GM23248 (cell line): ENCODE measurements at regions not wholly inside any gene's neighbourhood (a gene's known extent, or its start where the extent isn't known, plus 50 kb on each side); places are given as distances from the start of the nearest gene placed in this dataset.

Experiments used
- DNase-seq: peaks from one replicate; pipeline ENCODE4 v3.0.0-alpha.2; 2015
- H2AFZ ChIP-seq: fragments of 200-600 bp; sonication (generic); 2 replicates; pipeline ENCODE4 v1.6.1; 2016; ENCODE audit warnings: antibody characterized with exemption
- H3F3A ChIP-seq: fragments of 200-600 bp; sonication (generic); 2 replicates; pipeline ENCODE4 v1.6.1; 2016; ENCODE audit warnings: mild to moderate bottlenecking, antibody characterized with exemption, mixed run types; ENCODE audit not compliant: insufficient read depth
- H3K27ac ChIP-seq: fragments of 200-600 bp; sonication (generic); 2 replicates; pipeline ENCODE4 v1.5.1; 2016; ENCODE audit warnings: mild to moderate bottlenecking
- H3K27me3 ChIP-seq: fragments of 200-600 bp; sonication (generic); replicated peaks from 2 replicates; pipeline ENCODE4 v1.6.1; 2016; ENCODE audit warnings: mild to moderate bottlenecking; ENCODE audit not compliant: insufficient read depth
- H3K36me3 ChIP-seq: fragments of 200-600 bp; sonication (generic); 2 replicates; pipeline ENCODE4 v1.6.1; 2016; ENCODE audit warnings: low read depth, mild to moderate bottlenecking
- H3K4me1 ChIP-seq: fragments of 200-600 bp; sonication (generic); 2 replicates; pipeline ENCODE4 v1.6.1; 2016; ENCODE audit warnings: mild to moderate bottlenecking; ENCODE audit not compliant: insufficient read depth
- H3K4me2 ChIP-seq: fragments of 200-600 bp; sonication (generic); one replicate; pipeline ENCODE4 v1.6.1; 2016; ENCODE audit warnings: mild to moderate bottlenecking; ENCODE audit not compliant: unreplicated experiment
- H3K4me3 ChIP-seq: fragments of 200-600 bp; sonication (generic); 2 replicates; pipeline ENCODE4 v1.5.1; 2016; ENCODE audit warnings: mild to moderate bottlenecking
- H3K79me2 ChIP-seq: fragments of 200-600 bp; sonication (generic); 2 replicates; pipeline ENCODE4 v1.6.1; 2016; ENCODE audit warnings: mild to moderate bottlenecking; ENCODE audit not compliant: insufficient read depth
- H3K9ac ChIP-seq: fragments of 200-600 bp; sonication (generic); 2 replicates; pipeline ENCODE4 v1.6.1; 2016; ENCODE audit warnings: mild to moderate bottlenecking
- H3K9me2 ChIP-seq: fragments of 200-600 bp; sonication (generic); 2 replicates; pipeline ENCODE4 v1.6.1; 2016; ENCODE audit warnings: mixed run types, mild to moderate bottlenecking, moderate library complexity; ENCODE audit not compliant: insufficient read depth
- H3K9me3 ChIP-seq: fragments of 200-600 bp; sonication (generic); one replicate; pipeline ENCODE4 v1.6.1; 2017; ENCODE audit warnings: low read depth
- H4K20me1 ChIP-seq: fragments of 200-600 bp; sonication (generic); 2 replicates; pipeline ENCODE4 v1.6.0; 2016; ENCODE audit not compliant: insufficient read depth
- EZH2 ChIP-seq: fragments of 200-600 bp; sonication (generic); IDR thresholded peaks from 2 replicates; pipeline ENCODE4 v1.6.1; 2018; ENCODE audit warnings: antibody characterized with exemption, mild to moderate bottlenecking; ENCODE audit not compliant: insufficient read depth, poor library complexity, severe bottlenecking
- EZH2phosphoT487 ChIP-seq: fragments of 200-600 bp; sonication (generic); IDR thresholded peaks from 2 replicates; pipeline ENCODE4 v1.6.1; 2018; ENCODE audit warnings: antibody characterized with exemption, moderate library complexity, mild to moderate bottlenecking, low read depth; ENCODE audit not compliant: insufficient read depth
- WGBS, 2 experiments: methylation state at CpG; one replicate each; pipeline ENCODE4 v1.1.6; 2015 to 2017; ENCODE audit warnings: low lambda C conversion rate in 2 of 2, low coverage in 1 of 2; ENCODE audit errors: missing lambda C conversion rate in 2 of 2; 5-methylcytosine and 5-hydroxymethylcytosine counted together
- in situ Hi-C: fragments of 300-500 bp; cut with MboI; formaldehyde crosslinking; loops from 2 replicates; pipeline ENCODE4 v1.15.0; 2020

GRCh38 chr20:57840504-57841296 lies 130.9 kb upstream of the PMEPA1 start:
- no peak overlapping the region for H3K27ac ChIP-seq
- TF ChIP-seq EZH2 = no peak
- no peak for TF ChIP-seq EZH2phosphoT487
- no peak for DNase-seq
- H3K9ac ChIP-seq = no peak overlapping the region
- no peaks in the 10 kb centered on the region for H3K9me3 ChIP-seq
- H4K20me1 ChIP-seq = no peaks in the 10 kb centered on the region
- no peaks in the 10 kb centered on the region for H3K36me3 ChIP-seq
- no peaks in the 10 kb centered on the region for H3K4me1 ChIP-seq
- 74 to 79% methylated on average over 19 of the region's 19 CpGs for WGBS, 2 experiments
- no peak overlapping the region for H3K4me2 ChIP-seq
- H3K4me3 ChIP-seq = no peak overlapping the region
- H3K9me2 ChIP-seq = no peaks in the 10 kb centered on the region
- in situ Hi-C loops = no loop called here
- no peak overlapping the region for H2AFZ ChIP-seq
- H3F3A ChIP-seq = no peaks in the 10 kb centered on the region
- no peaks in the 10 kb centered on the region for H3K79me2 ChIP-seq
- peaks cover 9% of the 10 kb centered on the region; the same call in 1 of the 2 replicates for H3K27me3 ChIP-seq

DNA sequence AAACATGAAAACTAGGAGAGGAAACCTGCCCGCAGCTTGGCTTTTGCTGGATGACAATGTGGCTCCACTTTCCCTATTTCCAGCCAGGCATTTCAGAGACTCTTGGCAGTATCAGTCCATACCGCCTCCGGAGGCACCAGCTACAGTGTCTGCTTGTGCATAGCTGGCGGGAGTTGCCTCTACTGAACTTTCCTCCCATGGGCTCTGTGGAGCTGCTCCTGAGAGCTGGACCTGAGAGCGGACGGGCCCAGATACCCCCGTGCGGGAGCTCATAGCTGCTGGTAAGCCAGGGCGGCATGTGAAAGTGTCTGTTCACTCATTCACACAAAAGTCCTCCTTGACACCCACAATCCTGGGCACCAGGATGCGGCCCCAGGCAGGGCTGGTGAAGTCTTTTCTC lies 130.3 kb upstream of the PMEPA1 start:
- no peak for TF ChIP-seq EZH2phosphoT487
- TF ChIP-seq EZH2 = no peak
- no peak overlapping the region for H3K4me3 ChIP-seq
- no peaks in the 10 kb centered on the region for H4K20me1 ChIP-seq
- H3K27me3 ChIP-seq = peaks cover 4% of the 10 kb centered on the region; the same call in 1 of the 2 replicates
- no peaks in the 10 kb centered on the region for H3F3A ChIP-seq
- DNase-seq = peak; percentile 23
- no peak overlapping the region for H2AFZ ChIP-seq
- no peak overlapping the region for H3K27ac ChIP-seq
- no peaks in the 10 kb centered on the region for H3K36me3 ChIP-seq
- in situ Hi-C loops = no loop called here
- H3K9ac ChIP-seq = no peak overlapping the region
- WGBS, 2 experiments = 54% methylated on average over 10 of the region's 10 CpGs
- H3K9me3 ChIP-seq = no peaks in the 10 kb centered on the region
- no peaks in the 10 kb centered on the region for H3K79me2 ChIP-seq
- no peaks in the 10 kb centered on the region for H3K9me2 ChIP-seq
- no peaks in the 10 kb centered on the region for H3K4me1 ChIP-seq
- no peak overlapping the region for H3K4me2 ChIP-seq

DNA sequence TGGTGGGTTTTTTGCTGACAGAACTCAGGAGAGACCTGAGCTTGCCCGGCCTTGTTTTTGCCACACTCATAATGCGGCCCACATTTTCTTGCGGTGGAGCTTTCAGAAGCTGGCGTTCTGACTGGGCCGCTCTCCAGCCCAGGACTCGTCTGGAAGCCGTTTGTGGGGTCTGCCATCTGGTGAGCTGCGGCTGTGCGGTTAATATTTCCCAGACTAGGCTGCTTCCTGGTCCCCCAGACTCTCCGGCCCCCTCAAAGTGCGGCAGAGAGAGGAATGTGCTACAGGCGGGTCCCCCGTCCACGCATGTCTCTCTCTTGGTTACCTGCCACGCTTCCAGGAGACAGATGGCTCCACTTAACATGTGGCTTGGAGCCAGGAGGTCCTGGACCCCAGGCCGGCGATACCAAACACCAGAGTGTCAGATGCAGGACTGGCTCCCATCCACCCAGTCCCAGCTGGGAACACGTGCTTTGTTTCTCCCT lies 128.9 kb upstream of the PMEPA1 start:
- TF ChIP-seq EZH2phosphoT487 = no peak
- no peak for TF ChIP-seq EZH2
- no peaks in the 10 kb centered on the region for H3K9me2 ChIP-seq
- H3K9ac ChIP-seq = no peak overlapping the region
- H2AFZ ChIP-seq = no peak overlapping the region
- no peaks in the 10 kb centered on the region for H4K20me1 ChIP-seq
- no peaks in the 10 kb centered on the region for H3K36me3 ChIP-seq
- 28 to 34% methylated on average over 18 of the region's 18 CpGs for WGBS, 2 experiments
- no peaks in the 10 kb centered on the region for H3F3A ChIP-seq
- DNase-seq = no peak
- no peaks in the 10 kb centered on the region for H3K79me2 ChIP-seq
- no peak overlapping the region for H3K4me2 ChIP-seq
- H3K4me3 ChIP-seq = no peak overlapping the region
- in situ Hi-C loops = no loop called here
- no peak overlapping the region for H3K27ac ChIP-seq
- H3K9me3 ChIP-seq = no peaks in the 10 kb centered on the region
- peaks cover 3% of the 10 kb centered on the region; the same call in 1 of the 2 replicates for H3K27me3 ChIP-seq
- no peaks in the 10 kb centered on the region for H3K4me1 ChIP-seq

GRCh38 chr20:57837208-57838035 lies 127.6 kb upstream of the PMEPA1 start:
- Histone ChIP-seq H3F3A (no peaks in the 10 kb centered on the region), H2AFZ (no peak overlapping the region), H3K4me1 (no peaks in the 10 kb centered on the region), H3K4me3 (no peak overlapping the region), H3K36me3 (no peaks in the 10 kb centered on the region), H4K20me1 (no peaks in the 10 kb centered on the region), H3K27ac (no peak overlapping the region), H3K79me2 (no peaks in the 10 kb centered on the region), H3K9me2 (no peaks in the 10 kb centered on the region), H3K27me3 (peaks cover 3% of the 10 kb centered on the region; the same call in 1 of the 2 replicates), H3K9ac (no peak overlapping the region), H3K4me2 (no peak overlapping the region), H3K9me3 (no peaks in the 10 kb centered on the region)
- TF ChIP-seq EZH2 (no peak), EZH2phosphoT487 (no peak)
- WGBS, 2 experiments = 89 to 91% methylated on average over 24 of the region's 24 CpGs
- in situ Hi-C loops = no loop called here
- DNase-seq = no peak
